Naive thymus-derived CD8-positive, alpha-beta T cell (primary cell): ENCODE measurements at regions not wholly inside any gene's neighbourhood (a gene's known extent, or its start where the extent isn't known, plus 50 kb on each side); places are given as distances from the start of the nearest gene placed in this dataset.

Experiments used
- ATAC-seq, 2 donors: fragments of 150-1000 bp; cut with Tn5 transposase in 1 of 2; sonication (Bioruptor Pico), chemical (Tn5 transposase) in 1 of 2; 1 replicate in 1 of 2; 2 replicates in 1 of 2; pipeline ENCODE4 v1.10.0; 2021; ENCODE audit warnings: mild to moderate bottlenecking in 2 of 2, moderate library complexity in 2 of 2
- POLR2A ChIA-PET: fragments of 350-600 bp; sonication (Branson Sonifier 250); formaldehyde crosslinking; loops from one replicate; lab custom pipeline; 2021; ENCODE audit warnings: antibody characterized with exemption; lab: Charles Lee
- DNase-seq, 10 donors: peaks; one replicate each; pipeline versions ENCODE4 v3.0.0 to v3.0.0-alpha.2; 2020 to 2022
- H3K27ac Mint-ChIP-seq, 10 donors: one replicate each; pipeline ENCODE4 v1.8.0; 2020 to 2022; ENCODE audit warnings: mild to moderate bottlenecking in 10 of 10, mixed read lengths in 10 of 10, moderate library complexity in 4 of 10, inconsistent platforms in 1 of 10
- H3K27me3 Mint-ChIP-seq, 5 donors: one replicate each; pipeline ENCODE4 v1.8.0; 2021 to 2022; ENCODE audit warnings: mixed read lengths in 5 of 5
- H3K36me3 Mint-ChIP-seq, 3 donors: one replicate each; pipeline ENCODE4 v1.8.0; 2020 to 2022; ENCODE audit warnings: mixed read lengths in 3 of 3, mild to moderate bottlenecking in 2 of 3, inconsistent platforms in 1 of 3
- H3K4me1 Mint-ChIP-seq, 4 donors: one replicate each; pipeline ENCODE4 v1.8.0; 2021 to 2022; ENCODE audit warnings: mixed read lengths in 4 of 4
- H3K4me3 Mint-ChIP-seq, 10 donors: one replicate each; pipeline ENCODE4 v1.8.0; 2020 to 2022; ENCODE audit warnings: mild to moderate bottlenecking in 10 of 10, mixed read lengths in 10 of 10, moderate library complexity in 6 of 10, inconsistent platforms in 1 of 10
- H3K9me3 Mint-ChIP-seq, 9 donors: one replicate each; pipeline ENCODE4 v1.8.0; 2020 to 2022; ENCODE audit warnings: mixed read lengths in 9 of 9, mild to moderate bottlenecking in 3 of 9, inconsistent platforms in 1 of 9, moderate library complexity in 1 of 9

- POLR2A ChIA-PET: no interaction called here
- peaks cover 0 to 7% (median 4%) of the 10 kb centered on the region in 5 donors for H3K27me3 Mint-ChIP-seq
- no peak overlapping the region for H3K27ac Mint-ChIP-seq
- ATAC-seq (no peak), DNase-seq (no peak)
- H3K4me1 Mint-ChIP-seq: no peaks in the 10 kb centered on the region
- H3K4me3 Mint-ChIP-seq: no peak overlapping the region
- no peaks in the 10 kb centered on the region for H3K36me3 Mint-ChIP-seq
- no peaks in the 10 kb centered on the region for H3K9me3 Mint-ChIP-seq
Observed at GRCh38 chr21:15236111-15236510, 171.3 kb upstream of the NRIP1 start.

- Mint-ChIP-seq H3K9me3 (no peaks in the 10 kb centered on the region), H3K27ac (no peak overlapping the region), H3K4me3 (no peak overlapping the region), H3K36me3 (no peaks in the 10 kb centered on the region), H3K27me3 (peaks cover 0 to 1% (median 0%) of the 10 kb centered on the region in 5 donors), H3K4me1 (peaks cover 0 to 2% (median 0%) of the 10 kb centered on the region in 4 donors)
- no peak for ATAC-seq
- no peak for DNase-seq
- POLR2A ChIA-PET: no interaction called here
Observed at GRCh38 chr21:15240848-15241247, 176.0 kb upstream of the NRIP1 start.

- H3K27ac Mint-ChIP-seq: no peak overlapping the region
- H3K36me3 Mint-ChIP-seq: no peaks in the 10 kb centered on the region
- POLR2A ChIA-PET: no interaction called here
- no peak for DNase-seq
- ATAC-seq: no peak
- H3K27me3 Mint-ChIP-seq: peaks cover 0 to 1% (median 0%) of the 10 kb centered on the region in 5 donors
- no peak overlapping the region for H3K4me3 Mint-ChIP-seq
- peaks cover 0 to 2% (median 0%) of the 10 kb centered on the region in 4 donors for H3K4me1 Mint-ChIP-seq
- H3K9me3 Mint-ChIP-seq: no peaks in the 10 kb centered on the region
Observed at GRCh38 chr21:15241997-15242736, 177.4 kb upstream of the NRIP1 start.

- POLR2A ChIA-PET: no interaction called here
- no peak for DNase-seq
- H3K4me1 Mint-ChIP-seq: peaks cover 0 to 2% (median 0%) of the 10 kb centered on the region in 4 donors
- no peaks in the 10 kb centered on the region for H3K9me3 Mint-ChIP-seq
- H3K36me3 Mint-ChIP-seq: no peaks in the 10 kb centered on the region
- H3K4me3 Mint-ChIP-seq: no peak overlapping the region
- peaks cover 0 to 1% (median 0%) of the 10 kb centered on the region in 5 donors for H3K27me3 Mint-ChIP-seq
- H3K27ac Mint-ChIP-seq: no peak overlapping the region
- no peak for ATAC-seq
Observed at GRCh38 chr21:15242906-15243305, 178.1 kb upstream of the NRIP1 start.

DNA sequence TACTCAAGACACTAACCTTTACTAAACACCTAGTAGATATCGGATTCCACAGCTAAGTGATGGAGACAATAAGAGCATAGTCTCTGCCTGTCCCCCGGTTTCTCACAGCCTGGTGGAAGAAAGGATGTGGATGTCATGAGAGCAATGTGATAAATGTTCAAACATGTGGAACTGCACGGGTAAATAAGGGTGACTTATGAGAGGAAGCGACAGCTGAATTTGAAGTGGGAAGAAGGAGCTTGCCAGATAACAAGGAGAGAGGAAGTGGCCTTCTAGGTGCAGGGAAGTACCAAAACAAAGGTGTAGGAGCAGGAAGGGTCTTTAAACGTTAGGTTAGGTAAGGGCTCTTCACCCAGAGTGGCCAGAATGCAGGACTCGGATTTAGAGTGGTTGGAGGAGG is 178.6 kb upstream of the NRIP1 start:
- POLR2A ChIA-PET: no interaction called here
- H3K9me3 Mint-ChIP-seq: no peaks in the 10 kb centered on the region
- H3K4me1 Mint-ChIP-seq: peaks cover 0 to 2% (median 0%) of the 10 kb centered on the region in 4 donors
- H3K27me3 Mint-ChIP-seq: peaks cover 0 to 1% (median 0%) of the 10 kb centered on the region in 5 donors
- H3K36me3 Mint-ChIP-seq: no peaks in the 10 kb centered on the region
- no peak for ATAC-seq
- H3K27ac Mint-ChIP-seq: no peak overlapping the region
- no peak for DNase-seq
- no peak overlapping the region for H3K4me3 Mint-ChIP-seq

- ATAC-seq: no peak
- Mint-ChIP-seq H3K4me3 (no peak overlapping the region), H3K36me3 (no peaks in the 10 kb centered on the region)
Observed at GRCh38 chr21:15247613-15248012, 182.8 kb upstream of the NRIP1 start.

DNA sequence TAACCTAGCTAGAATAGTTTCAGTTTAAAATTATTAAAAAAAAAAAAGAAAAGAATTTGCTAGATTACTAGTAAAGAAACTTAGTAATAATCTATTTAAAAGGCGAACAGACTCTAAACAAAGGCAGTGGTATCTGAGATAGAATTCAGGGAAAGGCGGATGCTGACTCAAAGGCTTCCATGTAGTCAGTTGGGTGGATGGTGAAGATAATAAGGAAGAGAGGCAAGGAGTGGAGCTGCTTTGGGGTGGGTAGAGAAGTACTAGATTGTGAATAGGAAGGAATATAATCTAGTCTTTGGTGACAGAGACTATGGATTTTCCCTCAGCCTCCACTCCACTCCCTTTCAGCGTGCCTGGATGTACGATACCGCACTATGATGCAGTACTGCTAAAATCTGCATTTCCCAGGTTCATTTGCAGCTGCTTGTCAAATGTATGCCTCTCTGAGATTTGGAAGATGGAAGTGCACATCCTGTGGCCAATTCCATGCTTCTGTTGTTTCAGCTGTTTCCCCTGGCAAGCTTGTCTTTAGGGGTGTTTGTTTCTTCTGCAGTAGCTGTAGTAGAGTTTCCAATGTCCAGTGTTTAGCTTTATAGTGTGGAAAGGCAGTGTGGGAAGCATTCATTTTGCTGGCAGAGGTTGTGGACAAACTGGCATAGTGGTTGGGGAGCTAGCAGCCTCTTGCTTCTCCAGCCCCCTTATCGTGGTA is 184.6 kb upstream of the NRIP1 start:
- Mint-ChIP-seq H3K4me3 (no peak overlapping the region), H3K27ac (peak overlapping the region in 1 of 10 donors; percentile 24), H3K27me3 (peaks cover 0 to 10% (median 0%) of the 10 kb centered on the region in 5 donors), H3K36me3 (no peaks in the 10 kb centered on the region), H3K9me3 (no peaks in the 10 kb centered on the region), H3K4me1 (no peaks in the 10 kb centered on the region)
- POLR2A ChIA-PET: no interaction called here
- DNase-seq: no peak
- ATAC-seq: no peak

More at GRCh38 chr21:15247613-15248012, 182.8 kb upstream of the NRIP1 start:
- no peak for DNase-seq
- Mint-ChIP-seq H3K27me3 (peaks cover 0 to 10% (median 0%) of the 10 kb centered on the region in 5 donors), H3K9me3 (no peaks in the 10 kb centered on the region), H3K27ac (no peak overlapping the region), H3K4me1 (peaks cover 0 to 2% (median 0%) of the 10 kb centered on the region in 4 donors)
- POLR2A ChIA-PET: no interaction called here

GRCh38 chr21:15250384-15250783 is 185.6 kb upstream of the NRIP1 start:
- POLR2A ChIA-PET: no interaction called here
- no peak for DNase-seq
- no peaks in the 10 kb centered on the region for H3K9me3 Mint-ChIP-seq
- no peaks in the 10 kb centered on the region for H3K4me1 Mint-ChIP-seq
- ATAC-seq: no peak
- no peak overlapping the region for H3K27ac Mint-ChIP-seq
- peaks cover 0 to 10% (median 0%) of the 10 kb centered on the region in 5 donors for H3K27me3 Mint-ChIP-seq
- no peaks in the 10 kb centered on the region for H3K36me3 Mint-ChIP-seq
- H3K4me3 Mint-ChIP-seq: no peak overlapping the region

- no peak overlapping the region for H3K4me3 Mint-ChIP-seq
- H3K4me1 Mint-ChIP-seq: no peaks in the 10 kb centered on the region
- H3K9me3 Mint-ChIP-seq: no peaks in the 10 kb centered on the region
- DNase-seq (no peak), ATAC-seq (no peak)
- peaks cover 0 to 10% (median 0%) of the 10 kb centered on the region in 5 donors for H3K27me3 Mint-ChIP-seq
- H3K36me3 Mint-ChIP-seq: no peaks in the 10 kb centered on the region
- no peak overlapping the region for H3K27ac Mint-ChIP-seq
- POLR2A ChIA-PET: no interaction called here
Observed at GRCh38 chr21:15252431-15252830, 187.6 kb upstream of the NRIP1 start.

- no peak overlapping the region for H3K4me3 Mint-ChIP-seq
- H3K9me3 Mint-ChIP-seq: no peaks in the 10 kb centered on the region
- no peaks in the 10 kb centered on the region for H3K4me1 Mint-ChIP-seq
- POLR2A ChIA-PET: no interaction called here
- no peaks in the 10 kb centered on the region for H3K36me3 Mint-ChIP-seq
- peaks cover 0 to 6% (median 0%) of the 10 kb centered on the region in 5 donors for H3K27me3 Mint-ChIP-seq
- H3K27ac Mint-ChIP-seq: no peak overlapping the region
- no peak for ATAC-seq
- no peak for DNase-seq
Observed at GRCh38 chr21:15254111-15254510, 189.3 kb upstream of the NRIP1 start.

- H3K4me1 Mint-ChIP-seq: peaks cover 0 to 5% (median 1%) of the 10 kb centered on the region in 4 donors
- no peak overlapping the region for H3K27ac Mint-ChIP-seq
- DNase-seq (no peak), ATAC-seq (no peak)
- H3K4me3 Mint-ChIP-seq: no peak overlapping the region
- POLR2A ChIA-PET: no interaction called here
- H3K36me3 Mint-ChIP-seq: no peaks in the 10 kb centered on the region
- no peaks in the 10 kb centered on the region for H3K9me3 Mint-ChIP-seq
- peaks cover 0 to 4% (median 0%) of the 10 kb centered on the region in 5 donors for H3K27me3 Mint-ChIP-seq
Observed at GRCh38 chr21:15255261-15255660, 190.5 kb upstream of the NRIP1 start.

- Mint-ChIP-seq H3K27me3 (peaks cover 0 to 4% (median 0%) of the 10 kb centered on the region in 5 donors), H3K4me3 (no peak overlapping the region), H3K4me1 (peaks cover 0 to 7% (median 1%) of the 10 kb centered on the region in 4 donors), H3K9me3 (no peaks in the 10 kb centered on the region), H3K27ac (no peak overlapping the region), H3K36me3 (no peaks in the 10 kb centered on the region)
- no peak for DNase-seq
- POLR2A ChIA-PET: no interaction called here
- no peak for ATAC-seq
Observed at GRCh38 chr21:15255763-15256162, 191.0 kb upstream of the NRIP1 start.

DNA sequence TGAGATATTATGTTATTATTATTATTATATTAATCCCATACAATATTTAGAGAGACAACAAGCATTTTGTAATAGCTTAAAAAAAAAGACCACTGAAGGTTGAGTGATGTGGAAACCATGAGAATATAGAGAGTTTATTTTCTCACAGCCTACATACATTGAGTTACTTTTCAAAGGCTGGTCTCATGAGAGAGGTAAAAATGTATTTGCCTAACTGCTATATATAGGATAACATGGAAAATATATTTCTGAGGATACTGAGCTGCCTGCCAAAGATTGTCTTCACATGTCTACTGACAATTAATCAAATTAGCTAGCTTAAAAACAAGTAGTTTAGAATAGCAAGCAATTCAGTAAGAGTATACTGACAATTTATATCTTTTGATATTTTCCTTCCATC is 192.2 kb upstream of the NRIP1 start:
- H3K9me3 Mint-ChIP-seq: peaks cover 0 to 3% (median 0%) of the 10 kb centered on the region in 9 donors
- no peak overlapping the region for H3K27ac Mint-ChIP-seq
- H3K27me3 Mint-ChIP-seq: peaks cover 0 to 4% (median 0%) of the 10 kb centered on the region in 5 donors
- no peaks in the 10 kb centered on the region for H3K36me3 Mint-ChIP-seq
- POLR2A ChIA-PET: no interaction called here
- H3K4me1 Mint-ChIP-seq: peaks cover 0 to 7% (median 1%) of the 10 kb centered on the region in 4 donors
- DNase-seq (no peak), ATAC-seq (no peak)
- H3K4me3 Mint-ChIP-seq: no peak overlapping the region
